HepG2 (cell line): ENCODE measurements at regions not wholly inside any gene's neighbourhood (a gene's known extent, or its start where the extent isn't known, plus 50 kb on each side); places are given as distances from the start of the nearest gene placed in this dataset.

Experiments used
- ATAC-seq: fragments of 200-7000 bp; cut with Tn5 transposase; 3 replicates; pipeline ENCODE4 v1.9.1; 2020; ENCODE audit warnings: mild to moderate bottlenecking, moderate library complexity
- BruUV-seq: library from RNA; stranded (reverse); fragments of 400-500 nt; replicated peaks from 2 replicates; lab custom pipeline; 2021; lab: Mats Ljungman, UMichigan
- CTCF ChIA-PET: fragments of 300-600 bp; formaldehyde crosslinking; extraction: SDS; loops from one replicate; lab custom pipeline; 2021; ENCODE audit warnings: low total read pairs, inconsistent platforms, low intra/inter-chr PET ratio; lab: Yijun Ruan, JAX
- POLR2A ChIA-PET: fragments of 350-600 bp; sonication (Branson Sonifier 250); formaldehyde crosslinking; loops from one replicate; lab custom pipeline; 2020; ENCODE audit warnings: antibody characterized with exemption, inconsistent platforms; lab: Yijun Ruan, JAX
- DNase-seq: peaks from one replicate; pipeline ENCODE4 v3.0.0-alpha.2; 2015; ENCODE audit warnings: low spot score
- FAIRE-seq: peaks from 3 replicates; lab custom pipeline; 2011; peaks lifted over from hg19 to GRCh38; lab: Jason Lieb, UNC
- H2AFZ ChIP-seq: one replicate; pipeline ENCODE4 v1.6.1; 2011; ENCODE audit warnings: low read length, inconsistent platforms
- H3K27ac ChIP-seq: fragments of 300-600 bp; 3 replicates; pipeline ENCODE4 v1.8.0; 2011; ENCODE audit warnings: mixed run types, mild to moderate bottlenecking, mixed read lengths, low read length, inconsistent platforms; ENCODE audit not compliant: insufficient read depth; ENCODE audit errors: extremely low read length
- H3K27me3 ChIP-seq, 2 experiments: fragments of 200-600 bp in 1 of 2; 2 replicates in 1 of 2; 3 replicates in 1 of 2; pipeline versions ENCODE4 v1.6.0 to v1.8.0; 2011; ENCODE audit warnings: low read length in 2 of 2, mild to moderate bottlenecking in 2 of 2, moderate library complexity in 2 of 2, inconsistent platforms in 1 of 2; ENCODE audit not compliant: insufficient read depth in 2 of 2, control insufficient read depth in 1 of 2
- H3K36me3 ChIP-seq, 2 experiments: fragments of 200-600 bp in 1 of 2; replicated peaks in 1 of 2; 2 replicates in 1 of 2; 3 replicates in 1 of 2; pipeline versions ENCODE4 v1.5.1 to v1.8.0; 2011; ENCODE audit warnings: low read length in 2 of 2, inconsistent platforms in 1 of 2; ENCODE audit not compliant: insufficient read depth in 2 of 2, control insufficient read depth in 1 of 2
- H3K4me1 ChIP-seq: 2 replicates; pipeline ENCODE4 v1.5.1; 2012; ENCODE audit warnings: low read length, inconsistent platforms; ENCODE audit not compliant: insufficient read depth
- H3K4me2 ChIP-seq: 2 replicates; pipeline ENCODE4 v1.6.0; 2011; ENCODE audit warnings: low read depth, low read length, inconsistent platforms
- H3K4me3 ChIP-seq, 3 experiments: fragments of 200-600 bp in 1 of 3; sonication (generic), shearing (Covaris generic) in 1 of 3; replicated peaks in 1 of 3; 2 replicates each; pipeline ENCODE4 v1.5.1; 2011 to 2016; ENCODE audit warnings: low read length in 3 of 3, inconsistent platforms in 2 of 3, low read depth in 2 of 3, mild to moderate bottlenecking in 2 of 3, control low read depth in 1 of 3, mixed read lengths in 1 of 3; ENCODE audit not compliant: insufficient read depth in 1 of 3
- H3K79me2 ChIP-seq: one replicate; pipeline ENCODE4 v1.6.1; 2011; ENCODE audit warnings: low read length, inconsistent platforms; ENCODE audit not compliant: insufficient read depth
- H3K9ac ChIP-seq: 2 replicates; pipeline ENCODE4 v1.6.0; 2011; ENCODE audit warnings: mild to moderate bottlenecking, low read depth, low read length, inconsistent platforms; ENCODE audit not compliant: insufficient read depth
- H3K9me3 ChIP-seq: 2 replicates; pipeline ENCODE4 v1.5.1; 2012; ENCODE audit warnings: mild to moderate bottlenecking, low read length
- H4K20me1 ChIP-seq: 2 replicates; pipeline ENCODE4 v1.6.0; 2011; ENCODE audit warnings: inconsistent platforms, mild to moderate bottlenecking, low read length, moderate library complexity; ENCODE audit not compliant: insufficient read depth
- CREB1 ChIP-seq, 2 experiments: fragments of 450-650 bp in 1 of 2; IDR thresholded peaks; 2 replicates each; pipeline ENCODE4 v1.6.1; 2016 to 2017; ENCODE audit warnings: control low read depth in 1 of 2, mild to moderate bottlenecking in 1 of 2, missing compliant biosample characterization in 1 of 2, missing genetic modification characterization in 1 of 2
- EEA1 ChIP-seq: sonication (generic); formaldehyde crosslinking; IDR thresholded peaks from 2 replicates; pipeline ENCODE4 v1.5.1; 2020; ENCODE audit warnings: mild to moderate bottlenecking, missing genetic modification reagents, borderline replicate concordance
- HDAC6 ChIP-seq: fragments of 200-600 bp; sonication (generic); IDR thresholded peaks from 2 replicates; pipeline ENCODE4 v1.7.0; 2017; ENCODE audit warnings: mild to moderate bottlenecking, antibody characterized with exemption, low read length, low read depth
- HOXA9 ChIP-seq: sonication (generic); formaldehyde crosslinking; IDR thresholded peaks from 2 replicates; pipeline ENCODE4 v1.8.1; 2022; ENCODE audit warnings: missing genetic modification reagents, mild to moderate bottlenecking, moderate library complexity, borderline replicate concordance
- JUND ChIP-seq: sonication (generic); formaldehyde crosslinking; IDR thresholded peaks from 2 replicates; pipeline ENCODE4 v1.8.0; 2022; ENCODE audit warnings: mild to moderate bottlenecking, missing genetic modification reagents
- KAT2B ChIP-seq: fragments of 150-350 bp; IDR thresholded peaks from 2 replicates; pipeline ENCODE4 v1.6.1; 2014; ENCODE audit warnings: low read depth, low read length, borderline replicate concordance
- NR2F1 ChIP-seq, 2 experiments: fragments of 450-650 bp in 1 of 2; formaldehyde crosslinking in 1 of 2; IDR thresholded peaks; 2 replicates each; pipeline versions ENCODE4 v1.5.0 to v1.6.1; 2016 to 2020; ENCODE audit warnings: mild to moderate bottlenecking in 1 of 2, missing compliant biosample characterization in 1 of 2, missing genetic modification reagents in 1 of 2, moderate library complexity in 1 of 2
- RCOR2 ChIP-seq: IDR thresholded peaks from 2 replicates; pipeline ENCODE4 v1.6.1; 2016; ENCODE audit warnings: missing biosample characterization, missing genetic modification reagents
- TFDP1 ChIP-seq: IDR thresholded peaks from 2 replicates; pipeline ENCODE4 v1.6.1; 2016; ENCODE audit warnings: missing compliant biosample characterization, missing genetic modification reagents, borderline replicate concordance
- XRCC5 ChIP-seq: fragments of 200-400 bp; formaldehyde crosslinking; optimal IDR thresholded peaks from 2 replicates; pipeline ENCODE3; 2017; ENCODE audit warnings: mild to moderate bottlenecking, low read length
- ZC3H4 ChIP-seq: sonication (generic); formaldehyde crosslinking; IDR thresholded peaks from 2 replicates; pipeline ENCODE4 v1.4.0; 2020; ENCODE audit warnings: missing genetic modification reagents, borderline replicate concordance
- ZFP62 ChIP-seq: sonication (generic); formaldehyde crosslinking; IDR thresholded peaks from 2 replicates; pipeline ENCODE4 v1.4.0; 2020; ENCODE audit warnings: missing genetic modification reagents
- ZNF761 ChIP-seq: sonication (generic); formaldehyde crosslinking; conservative IDR thresholded peaks from 2 replicates; pipeline ENCODE4 v1.4.0; 2020; ENCODE audit warnings: mild to moderate bottlenecking, missing genetic modification reagents
- ZNF816 ChIP-seq: sonication (generic); formaldehyde crosslinking; IDR thresholded peaks from 2 replicates; pipeline ENCODE4 v1.8.0; 2022; ENCODE audit warnings: missing genetic modification reagents, mild to moderate bottlenecking, borderline replicate concordance
- WGBS: methylation state at CpG from one replicate; pipeline ENCODE4 v1.1.6; 2017; ENCODE audit warnings: low lambda C conversion rate; 5-methylcytosine and 5-hydroxymethylcytosine counted together
- in situ Hi-C: cut with HindIII; loops from 2 replicates; pipeline ENCODE4 v1.10.0; 2017; ENCODE audit warnings: low pct_unique_long_range_greater_than_20kb; ENCODE audit not compliant: extremely low pct_ligation_motif_present
- intact Hi-C: fragments of 100-400 bp; cut with micrococcal nuclease; formaldehyde crosslinking; loops from one replicate; pipeline ENCODE4 v1.10.0; 2022; ENCODE audit not compliant: unreplicated experiment
- TF ChIP-seq, protein P1 (sequence below): sonication (generic); formaldehyde crosslinking; IDR thresholded peaks from 2 replicates; pipeline ENCODE4 v1.8.1; 2023; ENCODE audit warnings: mild to moderate bottlenecking, missing genetic modification reagents
- TF ChIP-seq, protein P2 (sequence below): fragments of 450-650 bp; IDR thresholded peaks from 2 replicates; pipeline ENCODE4 v1.6.1; 2017

GRCh38 chr17:70295329-70295728 lies 126.0 kb downstream of the KCNJ2 start:
- no peak for FAIRE-seq
- intact Hi-C loops, result no loop called here

DNA sequence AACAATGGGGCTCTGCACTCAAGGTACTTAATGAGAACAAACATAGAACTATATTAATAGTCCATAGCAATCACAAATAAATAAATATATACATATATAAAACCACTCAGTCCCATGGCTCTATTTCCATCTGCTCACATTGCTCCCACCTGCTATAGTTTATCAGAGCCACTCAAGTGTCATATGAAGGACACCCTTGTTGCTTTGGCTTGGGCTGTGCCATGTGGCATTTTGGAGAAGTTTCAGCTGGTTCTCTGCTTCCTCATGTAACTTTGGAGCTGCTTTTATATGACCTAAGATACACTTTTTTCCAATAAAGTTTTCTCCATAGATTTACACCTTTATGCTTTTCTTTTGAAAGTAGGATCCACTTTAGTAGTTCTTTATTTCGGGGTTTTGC lies 126.4 kb downstream of the KCNJ2 start:
- no peaks in the 10 kb centered on the region for H4K20me1 ChIP-seq
- intact Hi-C loops (no loop called here), in situ Hi-C loops (no loop called here)
- no peaks in the 10 kb centered on the region for H3K36me3 ChIP-seq
- peaks cover 84% of the 10 kb centered on the region for H3K9me3 ChIP-seq
- H3K4me1 ChIP-seq, result no peaks in the 10 kb centered on the region
- H3K79me2 ChIP-seq, result no peaks in the 10 kb centered on the region
- H3K4me3 ChIP-seq, result no peak overlapping the region
- ChIA-PET POLR2A (no interaction called here), CTCF (no interaction called here)
- no peak overlapping the region for H3K27ac ChIP-seq
- no peaks in the 10 kb centered on the region for H3K27me3 ChIP-seq
- ATAC-seq (no peak), FAIRE-seq (no peak), DNase-seq (no peak)
- no peak overlapping the region for H3K9ac ChIP-seq
- H2AFZ ChIP-seq, result no peak overlapping the region
- H3K4me2 ChIP-seq, result no peak overlapping the region
- no TSS peak for BruUV-seq
- WGBS, result 2% methylated on average over 1 of the region's 1 CpG
- TF ChIP-seq TFDP1 (no peak), KAT2B (no peak), ZNF816 (CRISPR knock-in tag) (no peak), EEA1 (CRISPR knock-in tag) (no peak), RCOR2 (CRISPR knock-in tag) (no peak), HOXA9 (CRISPR knock-in tag) (no peak), ZNF761 (CRISPR knock-in tag) (no peak), HDAC6 (no peak), CREB1 (IDR thresholded peaks at IDR 0.05) (no peak), CREB1 (CRISPR knock-in tag; IDR thresholded peaks at IDR 0.05) (no peak)
- TF ChIP-seq, protein P1, sequence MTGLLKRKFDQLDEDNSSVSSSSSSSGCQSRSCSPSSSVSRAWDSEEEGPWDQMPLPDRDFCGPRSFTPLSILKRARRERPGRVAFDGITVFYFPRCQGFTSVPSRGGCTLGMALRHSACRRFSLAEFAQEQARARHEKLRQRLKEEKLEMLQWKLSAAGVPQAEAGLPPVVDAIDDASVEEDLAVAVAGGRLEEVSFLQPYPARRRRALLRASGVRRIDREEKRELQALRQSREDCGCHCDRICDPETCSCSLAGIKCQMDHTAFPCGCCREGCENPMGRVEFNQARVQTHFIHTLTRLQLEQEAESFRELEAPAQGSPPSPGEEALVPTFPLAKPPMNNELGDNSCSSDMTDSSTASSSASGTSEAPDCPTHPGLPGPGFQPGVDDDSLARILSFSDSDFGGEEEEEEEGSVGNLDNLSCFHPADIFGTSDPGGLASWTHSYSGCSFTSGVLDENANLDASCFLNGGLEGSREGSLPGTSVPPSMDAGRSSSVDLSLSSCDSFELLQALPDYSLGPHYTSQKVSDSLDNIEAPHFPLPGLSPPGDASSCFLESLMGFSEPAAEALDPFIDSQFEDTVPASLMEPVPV (CRISPR knock-in tag), result no peak
- TF ChIP-seq, protein P2, sequence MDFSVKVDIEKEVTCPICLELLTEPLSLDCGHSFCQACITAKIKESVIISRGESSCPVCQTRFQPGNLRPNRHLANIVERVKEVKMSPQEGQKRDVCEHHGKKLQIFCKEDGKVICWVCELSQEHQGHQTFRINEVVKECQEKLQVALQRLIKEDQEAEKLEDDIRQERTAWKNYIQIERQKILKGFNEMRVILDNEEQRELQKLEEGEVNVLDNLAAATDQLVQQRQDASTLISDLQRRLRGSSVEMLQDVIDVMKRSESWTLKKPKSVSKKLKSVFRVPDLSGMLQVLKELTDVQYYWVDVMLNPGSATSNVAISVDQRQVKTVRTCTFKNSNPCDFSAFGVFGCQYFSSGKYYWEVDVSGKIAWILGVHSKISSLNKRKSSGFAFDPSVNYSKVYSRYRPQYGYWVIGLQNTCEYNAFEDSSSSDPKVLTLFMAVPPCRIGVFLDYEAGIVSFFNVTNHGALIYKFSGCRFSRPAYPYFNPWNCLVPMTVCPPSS, result no peak

More at GRCh38 chr17:70295329-70295728, 126.0 kb downstream of the KCNJ2 start:
- Histone ChIP-seq H3K4me2 (no peak overlapping the region), H3K27me3 (no peaks in the 10 kb centered on the region), H3K27ac (no peak overlapping the region), H3K9ac (no peak overlapping the region), H3K9me3 (peaks cover 84% of the 10 kb centered on the region), H3K4me1 (no peaks in the 10 kb centered on the region), H3K79me2 (no peaks in the 10 kb centered on the region), H3K36me3 (no peaks in the 10 kb centered on the region), H3K4me3 (no peak overlapping the region), H4K20me1 (no peaks in the 10 kb centered on the region), H2AFZ (no peak overlapping the region)
- in situ Hi-C loops, result no loop called here
- no TSS peak for BruUV-seq
- 2% methylated on average over 1 of the region's 1 CpG for WGBS
- no peak for DNase-seq
- no peak for ATAC-seq
- ChIA-PET CTCF (no interaction called here), POLR2A (no interaction called here)
- no peak for TF ChIP-seq ZC3H4 (CRISPR knock-in tag)
- no peak for TF ChIP-seq ZFP62
- no peak for TF ChIP-seq JUND (CRISPR knock-in tag)
- TF ChIP-seq XRCC5, result no peak
- TF ChIP-seq NR2F1 (CRISPR knock-in tag; IDR thresholded peaks at IDR 0.05), result no peak
